Activated CD8-positive, alpha-beta memory T cell treated with anti-CD3 and anti-CD28 coated beads for 4 hours (primary cell): ENCODE measurements at regions not wholly inside any gene's neighbourhood (a gene's known extent, or its start where the extent isn't known, plus 50 kb on each side); places are given as distances from the start of the nearest gene placed in this dataset.

Experiments used
- DNase-seq, 2 donors: peaks; one replicate each; pipeline ENCODE4 v3.0.0-alpha.2; 2020; ENCODE audit warnings: low read depth in 2 of 2

- DNase-seq: no peak
These were observed 57.8 kb downstream of the PRLHR start for GRCh38 chr10:118537623-118538022.

- no peak for DNase-seq
These were observed 61.3 kb downstream of the PRLHR start for GRCh38 chr10:118534136-118534535.

- DNase-seq: no peak
These were observed 64.2 kb downstream of the PRLHR start for GRCh38 chr10:118531105-118531852.

- no peak for DNase-seq
These were observed 67.0 kb downstream of the PRLHR start for GRCh38 chr10:118528426-118528825.

- no peak for DNase-seq
These were observed 71.7 kb downstream of the PRLHR start for GRCh38 chr10:118523775-118524174.

- DNase-seq: no peak
These were observed 72.5 kb downstream of the PRLHR start for GRCh38 chr10:118522791-118523498.

- DNase-seq: no peak
These were observed 73.9 kb downstream of the PRLHR start for GRCh38 chr10:118521415-118522117.

GRCh38 chr10:118520116-118520742, 75.2 kb downstream of the PRLHR start:
- DNase-seq: no peak

GRCh38 chr10:118518095-118518494, 77.4 kb downstream of the PRLHR start:
- no peak for DNase-seq

- DNase-seq: no peak
These were observed 78.7 kb downstream of the PRLHR start for GRCh38 chr10:118516716-118517115.

GRCh38 chr10:118513174-118513573, 82.3 kb downstream of the PRLHR start:
- DNase-seq: no peak

GRCh38 chr10:118511711-118512110, 83.7 kb downstream of the PRLHR start:
- DNase-seq: no peak

GRCh38 chr10:118508863-118509262, 86.6 kb downstream of the PRLHR start:
- no peak for DNase-seq

- no peak for DNase-seq
These were observed 87.1 kb downstream of the PRLHR start for GRCh38 chr10:118508355-118508754.

GRCh38 chr10:118506671-118507590, 88.5 kb downstream of the PRLHR start:
- DNase-seq: no peak

- no peak for DNase-seq
These were observed 90.1 kb downstream of the PRLHR start for GRCh38 chr10:118505363-118505762.

- DNase-seq: no peak
These were observed 90.8 kb downstream of the PRLHR start for GRCh38 chr10:118504467-118505205.

GRCh38 chr10:118504044-118504443, 91.4 kb downstream of the PRLHR start:
- no peak for DNase-seq

- no peak for DNase-seq
These were observed 92.3 kb downstream of the PRLHR start for GRCh38 chr10:118503192-118503591.

GRCh38 chr10:118501637-118502440, 93.6 kb downstream of the PRLHR start:
- no peak for DNase-seq
